Fibroblast of villous mesenchyme (primary cell): ENCODE measurements at regions not wholly inside any gene's neighbourhood (a gene's known extent, or its start where the extent isn't known, plus 50 kb on each side); places are given as distances from the start of the nearest gene placed in this dataset.

ENCODE experiments used
- DNase-seq: peaks from one replicate; pipeline ENCODE4 v3.0.0-alpha.2; 2010; ENCODE audit warnings: low read depth
- H3K4me3 ChIP-seq: 2 replicates; pipeline ENCODE4 v1.5.1; 2011; ENCODE audit warnings: low read depth, mild to moderate bottlenecking, low read length
- CTCF ChIP-seq: IDR thresholded peaks from 2 replicates; pipeline ENCODE4 v1.5.1; 2012; ENCODE audit warnings: low read depth, mild to moderate bottlenecking, low read length; ENCODE audit not compliant: insufficient read depth

- no peak overlapping the region for H3K4me3 ChIP-seq
- TF ChIP-seq CTCF = no peak
- DNase-seq = no peak
Observed at GRCh38 chr16:54438469-54438868, 151.9 kb upstream of the IRX3 start.

- no peak for TF ChIP-seq CTCF
- DNase-seq = no peak
Observed at GRCh38 chr16:54437921-54438320, 151.3 kb upstream of the IRX3 start.

GRCh38 chr16:54437401-54437800 lies 150.8 kb upstream of the IRX3 start:
- no peak for DNase-seq
- no peak overlapping the region for H3K4me3 ChIP-seq
- TF ChIP-seq CTCF = no peak

More at GRCh38 chr16:54437921-54438320, 151.3 kb upstream of the IRX3 start:
- H3K4me3 ChIP-seq = no peak overlapping the region

- DNase-seq = no peak
- TF ChIP-seq CTCF = no peak
Observed at GRCh38 chr16:54436346-54436745, 149.8 kb upstream of the IRX3 start.

GRCh38 chr16:54434859-54435258 lies 148.3 kb upstream of the IRX3 start:
- DNase-seq = no peak
- H3K4me3 ChIP-seq = no peak overlapping the region
- TF ChIP-seq CTCF = no peak

More at GRCh38 chr16:54436346-54436745, 149.8 kb upstream of the IRX3 start:
- H3K4me3 ChIP-seq = no peak overlapping the region

GRCh38 chr16:54432897-54433229 lies 146.3 kb upstream of the IRX3 start:
- no peak for TF ChIP-seq CTCF
- H3K4me3 ChIP-seq = no peak overlapping the region
- DNase-seq = no peak
